Renal cortical epithelial cell (primary cell): ENCODE measurements at regions not wholly inside any gene's neighbourhood (a gene's known extent, or its start where the extent isn't known, plus 50 kb on each side); places are given as distances from the start of the nearest gene placed in this dataset.

Experiments used
- DNase-seq: peaks from one replicate; pipeline ENCODE4 v3.0.0-alpha.2; 2011; ENCODE audit warnings: low read depth

DNA sequence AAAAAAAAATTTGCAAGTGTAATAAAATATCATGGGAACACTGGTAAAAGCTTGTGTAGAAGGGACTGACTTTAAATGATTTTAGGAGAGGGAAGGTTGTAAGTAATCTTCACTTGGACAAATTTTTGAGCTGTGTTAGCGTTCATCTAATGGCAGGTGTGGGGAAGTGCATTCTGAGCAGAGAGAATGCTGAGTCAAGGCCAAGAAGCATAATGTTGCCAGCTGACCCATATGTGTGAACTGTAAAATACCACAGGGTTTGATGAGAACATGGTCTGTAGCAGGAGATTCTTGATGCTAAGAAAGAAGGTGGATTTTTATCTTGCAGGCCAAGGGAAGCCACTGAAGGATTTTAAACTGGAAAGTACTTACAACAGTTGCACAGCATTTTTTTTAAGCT lies 98.2 kb upstream of the ZNF32 start:
- no peak for DNase-seq

DNA sequence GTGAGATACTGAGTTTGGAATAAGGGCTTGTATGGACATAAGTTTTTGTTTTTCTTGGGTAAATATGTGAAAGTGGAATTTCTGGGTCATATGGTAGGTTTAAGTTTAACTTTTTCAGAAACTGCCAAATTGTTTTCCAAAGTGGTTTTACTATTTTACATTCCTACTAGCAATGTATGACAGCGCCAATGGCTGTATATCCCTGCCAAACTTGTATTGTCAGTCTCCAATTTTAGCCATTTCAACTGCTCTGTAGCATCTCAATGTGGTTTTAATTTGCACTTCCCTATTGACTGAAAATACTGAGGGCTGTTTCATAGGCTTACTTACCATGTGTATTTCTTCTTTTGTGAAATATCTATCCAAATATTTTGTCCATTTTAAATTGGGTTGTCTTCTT lies 90.5 kb upstream of the ZNF32 start:
- DNase-seq = no peak

DNA sequence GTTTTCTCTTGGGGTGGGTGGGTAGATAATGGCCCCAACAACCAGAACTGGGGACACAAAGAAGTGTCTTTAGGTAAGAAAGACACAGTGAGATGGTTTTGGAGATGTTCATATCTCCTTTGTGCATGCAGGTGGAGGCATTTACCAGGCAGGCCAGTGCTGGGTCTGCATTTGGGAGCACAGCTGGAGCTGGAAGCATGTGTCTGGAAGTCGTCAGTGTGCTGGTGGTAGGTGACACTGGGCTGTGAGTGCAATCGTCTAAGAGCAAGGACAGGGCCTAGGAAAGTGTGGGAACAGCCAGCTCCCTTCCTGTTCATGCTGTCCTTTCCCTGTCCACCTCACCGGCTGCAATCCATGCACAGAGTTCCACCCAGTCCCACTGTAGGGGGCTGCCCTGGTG lies 88.3 kb upstream of the ZNF32 start:
- DNase-seq = no peak

DNA sequence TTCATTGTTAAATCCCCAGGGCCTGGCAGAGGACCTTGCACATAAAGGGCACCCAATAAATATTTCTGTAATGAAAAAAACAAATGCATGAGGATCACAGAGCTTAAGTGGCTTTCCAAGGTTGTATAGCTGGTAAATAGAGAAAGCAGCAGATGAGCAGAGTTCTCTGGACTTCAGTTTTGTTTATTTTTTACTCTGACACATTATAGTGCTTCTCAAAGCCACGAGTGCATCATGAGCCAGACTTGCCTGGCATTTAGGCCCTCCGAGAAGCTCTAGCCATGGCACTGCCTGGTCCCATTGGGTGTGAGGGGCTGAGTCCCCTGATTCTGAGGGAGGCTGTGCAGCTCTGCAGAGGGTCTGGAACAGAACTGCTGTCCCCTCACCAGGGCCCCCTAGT lies 87.2 kb upstream of the ZNF32 start:
- no peak for DNase-seq

DNA sequence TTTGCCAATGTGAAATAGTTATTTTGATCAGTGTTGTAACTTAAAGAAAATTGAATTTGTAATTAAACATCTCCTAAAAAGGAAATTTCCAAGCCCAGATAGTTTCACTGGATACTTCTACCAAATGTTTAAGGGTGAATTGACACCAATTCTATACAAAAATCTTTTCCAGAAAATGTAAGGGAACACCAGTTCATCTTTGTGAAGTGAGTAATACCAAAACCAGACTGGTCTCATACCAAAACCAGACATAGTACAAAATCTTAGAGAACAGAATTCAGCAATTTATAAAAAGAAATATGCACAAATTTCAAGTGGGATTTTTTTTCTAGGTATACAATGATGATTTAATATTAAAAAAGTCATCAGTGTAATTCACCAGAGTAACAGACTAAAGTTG lies 86.0 kb upstream of the ZNF32 start:
- DNase-seq = no peak

DNA sequence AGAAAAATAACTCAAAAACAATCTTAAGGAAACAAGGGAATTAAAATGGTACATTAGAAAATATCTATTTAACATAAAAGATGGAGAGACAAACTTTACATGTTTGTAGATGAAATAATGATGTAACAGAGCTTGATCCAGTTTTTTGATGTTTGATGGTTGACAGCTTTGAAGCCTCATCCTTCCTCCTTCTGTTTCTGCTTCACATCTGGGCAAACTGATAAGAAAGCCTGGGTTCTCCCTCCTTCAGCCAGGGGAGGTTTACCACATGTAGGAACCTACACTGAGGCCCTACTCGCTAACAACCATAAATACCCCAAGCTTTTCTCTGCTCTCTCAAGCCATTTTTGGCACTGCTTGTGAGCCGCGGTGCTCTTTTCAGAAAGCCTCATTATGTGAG lies 82.8 kb upstream of the ZNF32 start:
- no peak for DNase-seq

DNA sequence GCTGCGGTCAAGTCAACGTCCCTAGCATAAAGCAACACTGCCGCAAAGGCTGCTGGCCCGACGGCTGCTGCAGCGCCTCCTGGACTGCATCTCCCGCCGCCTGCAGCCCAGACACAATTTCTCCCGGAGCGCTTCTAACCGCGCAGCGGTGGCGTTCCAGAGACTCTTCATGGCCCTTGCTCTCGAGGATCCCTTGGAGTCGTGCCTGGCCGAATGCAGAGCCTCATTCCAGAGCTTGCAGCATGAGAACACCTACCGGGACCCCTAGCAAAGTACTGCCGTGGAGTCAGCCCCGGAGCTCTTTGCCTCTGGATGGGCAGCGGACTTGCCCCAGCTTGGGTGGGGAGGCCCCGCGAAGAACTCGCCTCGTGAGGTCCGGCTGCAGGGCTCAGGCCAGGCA lies 79.7 kb upstream of the ZNF32 start:
- DNase-seq = no peak

DNA sequence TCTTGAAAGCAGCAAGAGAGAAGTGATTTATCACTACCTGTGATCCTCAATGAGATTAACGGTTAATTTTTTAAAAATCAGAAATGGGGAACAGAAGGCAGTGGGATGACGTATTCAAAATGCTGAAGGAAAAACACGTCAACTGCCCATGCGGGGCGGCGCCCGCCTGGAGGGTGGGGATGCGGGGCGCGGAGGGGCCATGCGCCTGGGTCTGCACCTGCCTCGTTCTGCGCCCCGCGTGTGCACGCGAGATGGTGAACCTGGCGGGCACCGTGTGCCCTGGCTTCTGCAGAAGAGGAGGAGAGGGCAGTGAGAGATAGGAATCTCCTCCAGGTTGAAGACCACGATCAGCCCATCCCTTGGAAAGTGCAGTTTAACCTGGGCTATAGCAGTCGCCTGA lies 79.3 kb upstream of the ZNF32 start:
- DNase-seq = no peak

DNA sequence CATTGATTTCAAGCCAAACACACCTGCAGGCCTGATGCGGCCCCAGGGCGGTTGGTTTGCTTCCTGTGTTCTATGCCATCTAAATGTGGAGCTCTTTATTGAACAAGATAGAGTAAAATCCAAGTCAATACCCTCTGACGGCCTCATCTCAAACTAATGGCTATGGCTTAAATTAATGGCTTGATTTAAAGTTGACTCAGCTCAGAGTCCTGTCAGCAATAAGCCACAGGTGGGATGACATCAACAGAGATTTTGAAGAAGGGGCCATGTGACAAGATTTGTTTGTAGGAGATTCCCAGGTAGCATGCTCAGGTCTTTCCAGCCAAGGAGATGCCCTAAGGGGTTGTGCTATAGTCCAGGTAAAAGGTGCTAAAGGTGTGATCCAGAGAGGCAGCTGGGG lies 66.7 kb upstream of the ZNF32 start:
- no peak for DNase-seq

DNA sequence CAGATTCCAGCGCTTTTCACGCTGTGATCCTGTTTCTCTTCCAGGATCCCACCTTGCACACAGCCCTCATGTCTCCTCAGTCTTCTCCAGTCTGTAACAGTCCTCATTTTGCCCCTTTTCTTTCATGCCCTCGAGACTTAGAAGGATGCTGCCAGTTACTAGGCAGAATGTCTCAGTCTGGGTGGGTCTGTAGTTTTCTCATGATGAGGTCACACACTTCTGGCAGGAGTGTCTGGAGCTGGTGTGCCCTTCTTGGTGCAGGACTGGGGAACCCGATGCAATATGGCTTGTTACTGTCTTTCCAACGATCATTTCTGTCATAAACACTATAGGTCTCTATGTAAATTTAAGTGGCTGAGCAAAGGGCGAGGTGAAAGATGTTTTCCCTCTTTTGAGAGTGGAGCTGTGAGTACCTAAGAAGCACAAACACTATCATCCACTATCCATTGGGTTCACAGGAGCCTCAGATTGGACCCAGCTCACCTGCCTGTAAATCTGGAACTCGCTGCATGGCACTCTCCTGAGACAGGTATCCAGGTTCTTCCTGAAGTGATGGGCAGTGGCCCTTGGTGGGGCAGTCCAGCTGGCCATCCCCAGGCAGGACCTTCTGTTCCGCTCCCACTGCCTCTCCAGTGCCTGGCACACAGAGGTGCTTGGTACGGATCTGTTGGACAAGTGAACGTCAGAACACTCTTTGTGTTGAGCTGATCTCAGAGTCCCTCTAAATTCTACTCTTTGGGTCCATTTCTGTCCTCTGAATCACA lies 64.3 kb upstream of the ZNF32 start:
- no peak for DNase-seq

DNA sequence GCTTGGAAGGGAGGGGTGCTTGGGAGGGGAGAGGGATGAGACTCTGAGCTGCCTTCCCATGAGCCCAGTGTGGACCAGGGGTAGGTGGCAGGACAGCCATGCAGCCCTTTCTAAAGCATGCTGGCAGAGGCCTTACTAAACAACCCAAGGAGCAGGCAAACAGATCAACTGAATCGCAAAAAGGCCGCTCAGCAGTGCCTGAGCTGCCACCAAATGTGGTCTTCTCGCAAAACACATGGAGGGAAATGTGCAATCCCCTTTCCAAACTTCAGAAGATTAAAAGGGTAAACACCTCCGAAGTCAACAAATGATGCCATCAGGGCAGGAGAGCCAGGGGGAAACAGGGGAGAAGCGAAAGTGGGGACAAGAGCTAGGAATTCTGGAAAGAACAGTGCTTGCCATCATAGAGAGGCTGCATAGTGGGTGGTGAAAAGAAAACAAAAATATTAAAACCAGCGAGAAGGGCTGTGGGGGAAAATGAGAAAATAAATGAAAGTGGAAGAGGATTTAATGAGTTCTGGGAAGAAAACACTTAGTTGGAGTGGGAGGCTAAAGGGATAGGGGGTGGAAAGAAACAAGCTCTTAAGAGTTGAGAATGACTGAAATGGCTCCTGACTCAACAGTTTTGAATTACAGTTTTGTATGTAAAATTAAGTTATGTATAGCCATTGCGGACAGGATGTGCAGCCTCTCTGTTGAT lies 62.2 kb upstream of the ZNF32 start:
- no peak for DNase-seq

DNA sequence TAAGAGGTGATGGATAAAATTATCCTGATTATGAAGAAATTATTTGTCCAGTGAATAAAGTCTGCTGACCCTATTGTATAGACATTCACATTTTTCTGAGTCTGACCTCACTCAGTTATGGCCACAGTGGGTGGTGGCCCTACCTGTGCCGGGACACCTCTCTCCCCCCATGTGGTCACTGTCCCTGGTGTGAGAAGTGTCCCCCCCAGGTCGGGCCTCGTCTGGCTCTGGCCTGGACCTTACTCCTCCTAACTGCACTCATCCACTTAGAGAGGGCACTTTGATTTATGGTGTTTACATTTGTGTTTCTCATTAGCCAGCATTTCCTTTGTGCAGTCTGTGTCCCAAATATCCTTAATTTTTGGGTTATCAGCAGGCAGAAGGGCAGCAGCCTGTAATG lies 59.6 kb upstream of the ZNF32 start:
- no peak for DNase-seq

DNA sequence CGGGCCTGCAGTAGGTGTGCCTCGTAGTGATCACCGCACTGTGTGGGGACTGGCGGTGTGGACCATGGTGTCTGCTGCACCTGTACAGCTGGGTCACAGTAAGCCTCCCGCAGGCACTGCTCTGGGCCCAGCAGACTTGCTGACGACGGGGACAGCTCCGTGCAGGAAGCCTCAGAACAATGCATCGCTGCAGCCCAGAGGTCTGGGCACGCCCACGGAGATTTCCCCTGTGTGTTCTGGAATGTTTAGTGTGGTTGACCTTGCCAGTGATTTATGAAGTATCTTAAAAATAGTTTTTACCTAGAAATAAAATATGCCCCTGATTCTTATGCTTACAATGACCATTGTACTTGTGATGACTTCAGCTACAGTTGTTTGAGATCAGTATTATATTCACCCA lies 59.1 kb upstream of the ZNF32 start:
- DNase-seq = no peak

DNA sequence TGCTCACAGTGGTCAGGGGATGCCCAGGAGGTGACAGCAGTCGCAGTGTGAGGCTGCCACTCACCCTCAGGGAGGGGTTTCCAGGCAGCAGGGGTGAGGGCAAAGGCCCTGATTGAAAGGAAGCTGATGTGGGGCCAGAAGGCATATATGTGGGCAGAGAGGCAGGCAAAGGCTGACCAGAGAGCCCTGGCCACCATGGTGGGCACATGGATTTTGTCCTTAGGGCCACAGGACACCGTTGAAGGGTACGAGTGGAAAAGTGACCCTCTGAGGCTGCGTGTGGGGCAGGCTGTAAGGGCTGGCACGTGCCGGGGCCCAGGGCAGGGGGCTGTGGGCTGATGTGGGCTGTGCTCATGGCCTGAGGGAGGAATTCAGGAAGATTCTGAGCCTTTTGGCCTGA lies 57.5 kb upstream of the ZNF32 start:
- DNase-seq = no peak

DNA sequence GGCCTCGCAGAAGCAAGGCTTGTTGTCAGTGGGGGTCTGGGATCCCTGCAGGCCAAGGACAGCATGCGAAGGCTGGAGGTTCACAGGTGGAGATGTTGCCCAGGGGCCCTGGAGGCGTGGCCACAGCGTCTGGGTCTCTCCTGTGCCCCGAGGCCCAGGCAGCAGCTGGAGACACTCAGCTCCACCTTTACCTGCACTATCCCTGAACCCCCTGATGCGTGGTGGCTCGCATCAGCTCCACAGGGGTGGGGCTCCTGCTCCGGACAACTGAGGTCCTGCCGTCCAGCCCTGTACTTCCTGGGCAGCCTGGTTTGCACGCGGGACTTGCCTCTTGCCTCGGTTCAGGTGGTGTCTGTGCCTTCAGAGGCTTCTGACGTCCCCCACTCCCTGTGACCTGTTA lies 54.6 kb upstream of the ZNF32 start:
- DNase-seq = no peak

DNA sequence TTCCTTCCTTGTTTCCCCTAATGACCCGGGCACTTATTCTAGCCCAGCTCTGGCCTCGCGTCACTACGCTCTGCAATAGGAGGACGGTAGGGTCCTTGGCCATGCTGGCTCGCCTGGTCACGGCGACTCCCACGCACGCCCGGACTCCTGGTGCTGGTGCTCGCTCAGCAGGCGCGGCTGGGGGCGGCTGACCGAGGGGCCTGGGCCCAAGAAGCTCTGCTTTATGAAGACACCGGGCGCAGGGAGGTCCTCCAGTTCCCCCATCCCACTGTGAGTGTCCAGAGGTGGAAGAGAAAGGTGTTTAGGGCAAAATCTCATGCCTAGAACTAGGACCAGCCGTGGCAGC lies 54.2 kb upstream of the ZNF32 start:
- DNase-seq = no peak

DNA sequence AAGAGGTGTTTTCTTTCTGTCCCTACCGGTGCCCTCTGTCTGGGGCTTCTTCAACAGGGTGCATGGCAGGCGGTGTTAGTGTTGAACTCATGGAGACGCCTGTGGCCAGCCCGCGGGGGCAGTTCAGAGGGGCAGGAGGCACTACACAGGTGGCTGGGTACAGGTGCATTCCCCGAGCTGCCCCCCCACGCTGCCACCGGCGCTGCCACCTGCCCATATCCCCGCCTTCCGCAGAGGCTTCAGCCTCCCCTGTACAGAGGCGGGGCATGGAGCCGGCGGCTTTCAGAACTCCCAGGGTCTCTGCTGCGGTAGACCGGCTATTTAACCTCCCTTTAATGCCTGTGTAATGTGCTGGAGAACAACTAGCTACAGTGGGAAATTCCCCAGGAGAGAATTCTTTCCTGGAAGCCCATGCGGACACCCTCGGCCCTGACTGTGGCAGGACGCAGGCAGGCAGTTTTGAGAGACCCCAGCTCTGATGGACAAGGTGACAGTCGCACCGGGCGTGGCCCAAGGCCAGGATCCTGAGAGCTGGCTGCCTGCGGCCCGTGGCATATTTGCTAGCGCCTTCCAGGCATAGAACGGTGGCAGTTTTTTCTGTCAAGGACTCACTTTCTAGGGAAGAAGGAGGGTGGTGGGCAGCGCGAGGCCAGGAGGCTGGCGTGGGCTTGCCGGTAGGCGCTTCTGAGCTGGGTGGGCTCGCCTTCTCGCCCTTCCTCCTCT lies 53.7 kb upstream of the ZNF32 start:
- DNase-seq = no peak

DNA sequence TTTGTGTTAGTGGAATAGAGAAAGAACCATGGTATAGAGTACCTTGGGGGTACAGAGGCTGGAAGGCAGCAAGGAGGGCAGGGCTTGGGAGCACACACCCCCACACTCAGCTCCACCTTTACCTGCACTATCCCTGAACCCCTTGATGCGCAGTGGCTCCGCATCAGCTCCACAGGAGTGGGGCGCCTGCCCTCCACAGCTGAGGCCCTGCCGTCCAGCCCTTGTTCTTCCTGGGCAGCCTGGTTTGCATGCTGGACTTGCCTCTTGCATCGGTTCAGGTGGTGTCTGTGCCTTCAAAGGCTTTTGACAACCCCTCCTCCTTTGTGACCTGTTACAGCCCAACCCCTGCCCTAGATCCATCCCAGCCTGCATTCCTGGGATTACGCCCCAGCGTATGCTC lies 52.6 kb upstream of the ZNF32 start:
- DNase-seq = no peak

DNA sequence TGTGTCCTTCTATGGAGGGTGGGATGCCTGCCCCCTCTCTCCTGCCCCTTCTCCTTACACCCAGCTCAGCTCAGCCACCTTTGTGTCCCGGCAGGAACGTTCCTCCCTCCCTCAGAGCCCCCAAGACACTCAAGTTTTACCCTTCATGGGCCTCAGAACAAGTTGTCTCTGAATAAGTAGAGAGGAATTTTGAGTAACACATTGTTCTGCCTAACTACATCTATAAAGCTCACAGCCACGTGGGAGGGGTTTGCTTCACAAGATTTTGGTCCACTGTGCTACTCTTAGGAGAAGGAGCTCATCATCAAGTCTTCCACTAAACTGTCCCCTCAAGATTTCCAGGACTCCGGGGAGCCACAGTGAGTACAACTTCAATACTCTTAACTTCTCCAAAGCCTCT lies 51.6 kb upstream of the ZNF32 start:
- DNase-seq = no peak

DNA sequence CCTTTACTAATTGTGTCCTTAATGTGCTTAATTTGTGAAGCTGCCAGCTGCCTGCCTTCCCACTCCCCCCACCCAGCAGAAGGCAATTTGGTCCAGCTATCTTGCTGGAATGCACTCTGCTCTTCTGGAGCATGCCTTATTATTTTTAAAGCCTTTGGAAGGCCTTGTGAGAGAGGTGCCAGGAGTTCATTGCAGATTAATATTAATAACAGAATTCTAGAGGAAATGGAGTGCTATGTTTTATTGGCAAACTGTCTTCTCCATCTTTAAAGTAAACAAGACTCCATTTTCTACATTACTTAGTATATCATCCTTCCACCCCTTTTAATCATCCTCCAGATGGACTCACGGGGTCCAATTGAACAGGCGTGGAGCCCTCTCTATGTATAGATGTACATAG lies 50.8 kb upstream of the ZNF32 start:
- no peak for DNase-seq
